ENCODE measurements at regions not wholly inside any gene's neighbourhood (a gene's known extent, or its start where the extent isn't known, plus 50 kb on each side); places are given as distances from the start of the nearest gene placed in this dataset.

- no peak for DNase-seq (ENCODE audit: low read depth)
These were observed 78.4 kb upstream of the ANO1 start for GRCh38 chr11:69999721-70000120.

GRCh38 chr11:70000228-70000627 lies 77.9 kb upstream of the ANO1 start:
- no peak for DNase-seq (ENCODE audit: low read depth)

DNA sequence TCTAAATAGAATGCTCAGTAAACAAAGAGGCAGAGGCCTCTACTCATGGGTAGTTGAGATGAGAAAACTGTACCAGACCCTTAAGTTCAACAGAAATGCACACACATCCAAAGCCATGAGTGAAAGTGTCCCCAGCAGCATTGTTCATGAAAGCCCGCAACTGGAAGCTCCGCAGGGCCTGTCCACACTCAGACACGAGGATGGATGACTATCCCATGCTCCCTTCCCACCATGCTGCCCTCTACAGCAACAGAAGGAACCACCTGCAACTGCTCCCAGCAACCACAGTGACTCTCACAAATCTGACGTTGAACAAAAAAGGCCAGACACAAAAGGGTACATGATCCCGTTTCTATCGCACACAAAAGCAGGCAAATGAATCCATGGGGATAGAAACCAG lies 76.9 kb upstream of the ANO1 start:
- no peak for DNase-seq (ENCODE audit: low read depth)

DNA sequence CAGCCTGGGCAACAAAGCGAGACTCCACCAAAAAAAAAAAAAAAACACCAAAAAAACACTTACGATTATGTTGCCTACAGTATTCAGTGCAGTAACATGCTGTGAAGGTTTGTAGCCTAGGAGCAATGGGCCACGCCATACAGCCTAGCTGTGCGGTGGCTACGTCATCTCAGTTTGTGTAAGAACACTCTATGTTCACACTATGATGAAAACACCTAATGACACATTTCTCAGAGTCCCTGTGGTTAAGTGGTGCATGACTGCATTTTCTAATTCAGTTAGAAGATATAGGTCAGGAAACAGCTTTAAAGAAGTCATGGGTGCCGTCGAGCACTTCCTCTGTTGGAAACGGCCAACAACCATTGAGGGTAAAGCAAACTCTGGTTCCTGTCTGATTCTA lies 75.7 kb upstream of the ANO1 start:
- no peak for DNase-seq (ENCODE audit: low read depth)

DNA sequence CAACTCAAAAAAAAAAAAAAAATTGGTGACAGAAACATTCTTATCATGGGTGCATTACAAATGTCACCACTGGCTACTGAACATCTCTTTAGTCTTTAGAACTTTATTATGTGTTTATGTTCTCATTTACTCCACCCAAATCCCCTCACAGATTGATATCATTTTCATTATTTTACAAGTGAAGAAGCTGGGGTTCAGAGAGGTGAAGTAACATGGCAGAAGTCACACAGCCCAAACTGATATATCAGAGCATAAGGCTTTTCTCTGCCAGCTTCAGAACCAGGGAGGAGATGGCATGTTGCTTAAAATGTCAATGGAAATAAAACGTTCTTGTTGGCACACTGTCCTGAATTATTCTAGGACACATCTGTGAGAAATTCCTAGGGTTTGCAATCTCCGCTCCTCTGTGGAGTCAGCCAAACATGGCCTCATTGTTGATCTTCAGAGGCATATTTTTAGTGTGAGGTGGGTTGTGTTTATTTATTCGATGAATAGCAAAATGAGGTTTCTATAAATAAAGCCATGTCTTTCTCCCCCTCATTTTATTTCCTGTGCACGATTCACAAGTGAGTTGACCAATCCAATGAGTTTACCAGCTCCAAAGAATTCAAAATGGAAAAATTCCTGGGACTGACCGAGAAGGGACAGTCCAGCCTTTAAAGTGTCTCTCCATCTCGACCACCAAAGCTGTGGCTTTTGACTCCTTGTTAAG lies 72.9 kb upstream of the ANO1 start:
- no peak for DNase-seq (ENCODE audit: low read depth)

GRCh38 chr11:70007796-70008195 lies 70.3 kb upstream of the ANO1 start:
- DNase-seq (ENCODE audit: low read depth): no peak

DNA sequence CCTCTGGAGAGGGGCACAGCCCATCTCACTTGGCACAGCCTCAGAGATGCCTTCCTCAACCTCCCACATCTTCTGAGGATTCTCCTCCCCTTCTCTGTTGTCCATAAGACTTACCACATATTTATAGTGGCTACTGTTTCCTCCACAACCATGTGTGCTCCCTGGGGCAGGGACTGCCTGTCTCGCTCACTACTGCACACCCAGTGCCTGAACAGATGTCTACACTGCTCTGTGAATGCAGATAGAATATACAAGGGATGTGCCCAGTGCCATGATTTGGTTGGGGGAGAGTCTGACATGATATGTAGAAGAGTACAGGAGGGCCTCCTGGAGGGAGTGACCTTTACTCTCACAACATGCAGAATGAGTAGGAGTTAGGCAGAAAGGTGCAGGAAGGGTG lies 67.3 kb upstream of the ANO1 start:
- no peak for DNase-seq (ENCODE audit: low read depth)

DNA sequence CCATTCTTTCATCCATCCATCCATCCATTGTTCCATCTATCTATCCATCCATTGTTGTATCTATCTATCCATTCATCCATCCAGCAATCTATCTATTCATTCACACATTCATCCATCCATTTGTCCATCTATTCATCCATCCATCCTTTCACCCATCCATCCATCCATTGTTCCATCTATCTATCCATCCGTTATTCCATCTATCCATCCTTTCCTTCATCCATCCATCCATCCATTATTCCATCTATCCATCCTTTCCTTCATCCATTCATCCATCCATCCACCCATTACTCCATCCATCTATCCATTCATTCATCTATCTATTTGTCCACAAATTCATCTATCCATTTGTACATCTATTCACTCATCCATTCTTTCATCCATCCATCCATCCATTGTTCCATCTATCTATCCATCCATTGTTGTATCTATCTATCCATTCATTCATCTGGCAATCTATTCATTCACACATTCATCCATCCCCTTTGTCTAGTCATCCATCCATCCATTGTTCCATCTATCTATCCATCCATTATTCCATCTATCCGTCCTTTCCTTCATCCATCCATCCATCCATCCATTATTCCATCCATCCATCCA lies 65.9 kb upstream of the ANO1 start:
- DNase-seq (ENCODE audit: low read depth): no peak

DNA sequence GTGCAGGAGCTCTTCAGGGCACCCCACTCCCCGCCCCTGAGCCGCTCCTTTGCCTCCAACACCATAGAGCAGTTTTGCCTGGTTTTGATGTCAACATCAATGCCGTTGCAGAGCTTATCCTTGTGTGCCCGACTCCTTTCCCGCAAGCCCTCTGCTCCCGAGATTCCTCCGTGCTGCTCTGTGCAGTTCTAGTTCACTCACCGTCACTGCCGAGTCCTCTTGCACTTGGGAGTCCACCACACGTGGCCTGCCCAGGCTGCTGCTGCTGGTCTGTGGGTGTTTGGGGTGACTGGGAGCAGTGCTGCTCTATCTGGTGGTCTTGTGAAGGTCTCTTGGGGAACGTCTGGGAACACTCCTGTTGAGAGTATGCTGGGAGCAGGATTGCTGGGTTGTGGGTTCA lies 63.8 kb upstream of the ANO1 start:
- DNase-seq (ENCODE audit: low read depth): no peak

GRCh38 chr11:70016666-70017367 lies 61.3 kb upstream of the ANO1 start:
- DNase-seq (ENCODE audit: low read depth): no peak

DNA sequence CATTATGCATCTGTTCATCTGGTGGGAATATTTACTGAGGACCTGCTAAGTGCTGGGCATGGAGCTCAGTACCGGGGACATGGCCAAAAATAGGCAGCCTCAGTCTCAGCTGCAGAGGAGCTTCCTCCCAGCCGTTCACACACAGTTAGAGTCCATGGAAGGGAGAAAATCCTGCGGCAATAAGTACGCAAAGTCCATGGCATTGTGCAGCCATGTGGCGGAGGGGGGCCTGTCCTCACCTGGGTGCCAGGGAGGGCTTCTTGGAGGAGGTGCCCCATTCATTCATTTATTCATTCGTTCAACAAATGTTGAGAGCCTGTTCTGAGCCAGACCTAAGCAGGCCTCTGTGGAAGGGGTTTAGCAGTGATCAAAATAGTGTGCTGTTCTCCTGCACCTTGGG lies 59.3 kb upstream of the ANO1 start:
- no peak for DNase-seq (ENCODE audit: low read depth)

DNA sequence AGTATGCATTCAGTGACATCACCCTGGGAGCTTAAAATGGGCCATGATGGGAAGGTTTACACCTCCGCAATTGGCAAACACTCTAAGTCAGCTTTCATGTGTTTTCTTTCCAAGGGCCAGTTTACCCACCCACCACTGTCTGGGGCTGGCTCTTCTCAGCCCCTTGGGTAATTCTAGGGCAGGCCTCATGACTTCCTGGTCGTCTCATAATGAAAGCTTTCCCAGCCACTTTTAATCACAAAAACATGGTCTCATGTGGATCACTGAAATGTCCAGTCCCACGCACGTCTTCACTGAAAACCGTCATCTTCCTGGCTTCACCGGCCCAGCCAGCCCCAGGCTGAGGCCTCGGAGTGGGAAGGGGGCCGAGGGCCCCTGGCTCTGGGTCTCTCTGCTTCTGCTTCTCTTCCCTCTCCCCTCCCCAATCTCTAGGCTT lies 58.5 kb upstream of the ANO1 start:
- no peak for DNase-seq (ENCODE audit: low read depth)

DNA sequence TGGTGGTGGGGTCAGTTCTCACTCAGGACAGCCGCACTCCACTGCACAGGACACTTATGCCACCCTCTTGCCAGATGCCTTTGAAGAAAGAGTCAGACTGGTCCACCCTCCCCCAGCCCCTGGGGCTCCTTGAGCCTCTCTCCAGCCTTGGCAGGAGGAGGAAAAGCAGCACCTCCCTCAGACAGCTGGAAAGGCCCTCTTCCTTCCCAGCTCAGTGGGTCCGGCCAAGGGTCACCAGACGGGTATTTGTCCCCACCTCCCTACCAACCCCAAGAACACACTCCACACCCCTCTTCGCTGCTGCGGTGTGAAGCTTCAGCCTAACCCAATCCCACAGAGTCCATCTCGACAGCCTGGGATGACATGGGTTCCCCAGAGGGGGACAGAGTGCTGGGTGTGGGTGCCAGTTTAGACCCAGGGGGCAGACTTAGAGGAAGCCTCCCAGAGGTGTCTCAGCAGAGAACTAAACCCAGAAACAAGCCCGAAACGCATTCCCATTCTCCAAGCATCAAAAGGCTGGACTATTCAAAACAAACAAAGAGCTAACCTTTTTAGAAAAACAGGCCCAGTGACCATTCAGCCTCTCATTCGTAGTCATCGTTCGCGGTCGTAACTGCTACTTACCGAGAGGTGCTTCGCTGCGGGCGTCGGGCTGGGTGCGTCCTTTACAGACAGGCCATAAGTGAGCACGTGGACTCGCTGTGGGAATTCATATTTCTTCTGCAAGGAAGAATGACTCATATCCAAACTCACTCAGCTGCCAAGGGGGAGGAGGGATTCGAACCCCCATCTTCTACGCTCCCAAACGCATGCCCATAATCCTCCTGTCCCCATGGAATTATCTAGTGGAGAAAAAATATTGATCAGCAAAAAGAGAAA lies 57.5 kb upstream of the ANO1 start:
- DNase-seq (ENCODE audit: low read depth): no peak

GRCh38 chr11:70021586-70021985 lies 56.5 kb upstream of the ANO1 start:
- no peak for DNase-seq (ENCODE audit: low read depth)

- DNase-seq (ENCODE audit: low read depth): no peak
These were observed 53.9 kb upstream of the ANO1 start for GRCh38 chr11:70024036-70024772.

- no peak for DNase-seq (ENCODE audit: low read depth)
These were observed 53.4 kb upstream of the ANO1 start for GRCh38 chr11:70024773-70025045.

DNA sequence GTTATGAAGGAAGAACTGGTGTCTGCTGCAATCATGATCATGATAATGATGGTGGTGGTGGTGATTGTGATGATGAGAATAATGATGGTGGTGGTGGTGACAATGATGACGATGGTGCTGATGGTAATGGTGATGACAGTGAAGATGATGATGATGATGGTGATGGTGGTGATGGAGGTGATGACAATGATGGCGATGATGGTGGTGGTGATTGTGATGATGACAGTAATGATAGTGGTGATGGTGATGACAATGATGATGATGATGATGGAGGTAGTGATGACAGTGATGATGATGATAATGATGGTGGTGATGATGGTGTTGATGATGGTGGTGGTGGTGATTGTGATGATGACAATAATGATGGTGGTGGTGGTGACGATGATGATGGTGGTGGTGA lies 52.8 kb upstream of the ANO1 start:
- DNase-seq (ENCODE audit: low read depth): no peak

DNA sequence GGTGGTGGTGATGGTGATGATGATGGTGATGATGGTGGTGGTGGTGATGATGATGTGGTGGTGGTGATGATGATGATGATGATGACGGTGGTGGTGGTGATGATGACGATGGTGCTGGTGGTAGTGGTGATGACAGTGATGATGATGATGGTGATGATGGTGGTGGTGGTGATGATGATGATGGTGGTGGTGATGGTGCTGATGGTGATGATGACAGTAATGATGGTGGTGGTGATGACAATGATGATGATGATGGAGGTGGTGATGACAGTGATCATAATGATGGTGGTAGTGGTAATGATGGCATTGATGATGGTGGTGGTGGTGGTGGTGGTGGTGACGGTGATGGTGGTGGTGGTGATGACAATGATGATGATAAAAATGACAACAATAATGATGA lies 52.1 kb upstream of the ANO1 start:
- DNase-seq (ENCODE audit: low read depth): no peak

- no peak for DNase-seq (ENCODE audit: low read depth)
These were observed 51.4 kb upstream of the ANO1 start for GRCh38 chr11:70026726-70027125.

DNA sequence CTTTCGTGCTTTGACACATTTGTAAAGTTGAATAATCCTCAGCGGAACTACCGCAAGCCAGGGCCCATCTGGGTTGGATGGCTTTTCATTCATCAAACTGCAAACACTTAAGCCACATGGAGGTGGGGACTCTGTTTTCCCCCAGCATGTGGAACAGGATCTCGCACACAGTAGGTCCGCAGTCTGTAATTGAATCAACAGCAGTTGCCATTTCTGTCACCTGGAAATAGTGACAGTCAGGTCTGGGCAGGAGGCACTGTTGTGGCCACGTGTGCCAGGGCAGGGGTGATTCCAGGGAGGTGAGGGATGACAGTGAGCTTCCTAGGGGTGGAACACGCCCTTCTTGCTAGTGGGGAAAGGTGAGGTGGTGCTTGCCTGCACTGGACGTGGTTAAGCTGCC lies 50.7 kb upstream of the ANO1 start:
- no peak for DNase-seq (ENCODE audit: low read depth)

DNA sequence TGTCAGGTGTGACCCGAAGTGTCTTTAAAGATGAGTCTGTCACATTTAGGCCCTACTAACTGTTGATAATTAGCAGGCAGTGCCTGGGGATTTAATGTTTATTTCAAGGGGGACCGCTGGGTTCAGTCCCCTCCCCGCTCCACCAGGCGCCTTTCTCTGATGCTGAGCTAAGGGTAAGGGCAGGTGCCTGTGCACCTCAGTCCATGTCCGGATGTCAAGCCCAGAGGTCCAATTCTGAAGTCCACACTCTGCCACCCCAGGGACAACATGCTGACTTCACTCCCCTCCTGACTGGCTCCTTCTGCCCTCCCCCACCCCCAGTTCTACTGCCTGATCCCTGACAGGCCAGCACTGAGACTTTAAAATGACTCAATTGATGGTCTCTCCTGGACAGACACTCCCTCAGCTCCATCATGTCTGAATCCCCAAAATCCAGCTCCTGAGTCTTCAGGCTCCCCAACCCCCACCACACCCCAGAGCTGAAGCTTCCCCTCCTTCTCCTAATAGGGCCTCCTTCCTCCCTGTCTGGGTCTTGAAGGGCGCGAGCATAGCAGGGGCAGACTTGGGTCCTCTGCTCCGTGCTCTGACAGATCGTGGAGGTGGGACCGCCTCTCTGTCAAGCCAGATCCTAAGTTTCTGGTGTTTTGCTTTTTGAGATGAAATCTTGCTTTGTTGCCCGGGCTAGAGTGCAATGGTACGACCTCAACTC lies 49.8 kb upstream of the ANO1 start:
- no peak for DNase-seq (ENCODE audit: low read depth)

All from activated T-cell treated with anti-CD3 and anti-CD28 coated beads for 1 hour (primary cell).